HG03432 (cell line): ENCODE measurements at regions not wholly inside any gene's neighbourhood (a gene's known extent, or its start where the extent isn't known, plus 50 kb on each side); places are given as distances from the start of the nearest gene placed in this dataset.
"Not testable (repeated sequence)": the region's sequence is repeated elsewhere in the genome, so short reads cannot be mapped to it uniquely, and the experiment has no call there.

Source experiments
- ATAC-seq: cut with Tn5 transposase; IDR thresholded peaks from one replicate; pipeline ENCODE4 v1.9.1; 2021; ENCODE audit warnings: mild to moderate bottlenecking, moderate library complexity; ENCODE audit not compliant: unreplicated experiment

GRCh38 chrX:10676235-10676957, 56.0 kb upstream of the MID1 start:
- no peak for ATAC-seq

GRCh38 chrX:10677490-10677889, 57.1 kb upstream of the MID1 start:
- no peak for ATAC-seq

GRCh38 chrX:10679387-10679786, 59.0 kb upstream of the MID1 start:
- ATAC-seq, result no peak

GRCh38 chrX:10681167-10681566, 60.8 kb upstream of the MID1 start:
- ATAC-seq, result no peak

GRCh38 chrX:10683631-10684030, 63.2 kb upstream of the MID1 start:
- ATAC-seq, result not testable (repeated sequence)

- ATAC-seq, result no peak
These were observed 65.7 kb upstream of the MID1 start for GRCh38 chrX:10685923-10686595.

GRCh38 chrX:10691751-10692150, 71.4 kb upstream of the MID1 start:
- not testable (repeated sequence) for ATAC-seq

- no peak for ATAC-seq
These were observed 77.4 kb upstream of the MID1 start for GRCh38 chrX:10697616-10698317.

GRCh38 chrX:10698318-10698640, 77.9 kb upstream of the MID1 start:
- ATAC-seq, result no peak

- no peak for ATAC-seq
These were observed 81.6 kb upstream of the MID1 start for GRCh38 chrX:10702031-10702430.

- ATAC-seq, result not testable (repeated sequence)
These were observed 86.0 kb upstream of the MID1 start for GRCh38 chrX:10706342-10706741.

- ATAC-seq, result no peak
These were observed 87.4 kb upstream of the MID1 start for GRCh38 chrX:10707773-10708172.

GRCh38 chrX:10709276-10709675, 88.9 kb upstream of the MID1 start:
- no peak for ATAC-seq

GRCh38 chrX:10714531-10714930, 94.1 kb upstream of the MID1 start:
- ATAC-seq, result no peak

GRCh38 chrX:10722851-10723250, 102.5 kb upstream of the MID1 start:
- ATAC-seq, result no peak

- no peak for ATAC-seq
These were observed 104.7 kb upstream of the MID1 start for GRCh38 chrX:10725071-10725470.

- ATAC-seq, result no peak
These were observed 106.3 kb upstream of the MID1 start for GRCh38 chrX:10726647-10727046.

- no peak for ATAC-seq
These were observed 108.5 kb upstream of the MID1 start for GRCh38 chrX:10728806-10729389.

GRCh38 chrX:10739426-10739825, 119.0 kb upstream of the MID1 start:
- no peak for ATAC-seq

GRCh38 chrX:10741003-10741402, 120.6 kb upstream of the MID1 start:
- no peak for ATAC-seq

- no peak for ATAC-seq
These were observed 121.2 kb upstream of the MID1 start for GRCh38 chrX:10741550-10741949.

GRCh38 chrX:10743476-10743875, 123.1 kb upstream of the MID1 start:
- no peak for ATAC-seq
